Right atrium auricular region (tissue), 2 donors: ENCODE measurements at regions not wholly inside any gene's neighbourhood (a gene's known extent, or its start where the extent isn't known, plus 50 kb on each side); places are given as distances from the start of the nearest gene placed in this dataset.

ENCODE experiments used
- DNase-seq: peaks from one replicate; pipeline ENCODE4 v3.0.0-alpha.2; 2019; ENCODE audit warnings: low spot score
- H3K27ac ChIP-seq, 2 donors: fragments of 200-600 bp; sonication (generic); 1 replicate in 1 of 2; 2 replicates in 1 of 2; pipeline ENCODE4 v1.5.1; 2016 to 2019
- H3K27me3 ChIP-seq, 2 donors: fragments of 200-600 bp; sonication (generic); one replicate each; pipeline versions ENCODE4 v1.5.1 to v1.6.0; 2017 to 2019
- H3K36me3 ChIP-seq: fragments of 200-600 bp; sonication (generic); one replicate; pipeline ENCODE4 v1.5.1; 2016
- H3K4me1 ChIP-seq, 2 donors: fragments of 200-600 bp; sonication (generic); one replicate each; pipeline versions ENCODE4 v1.5.1 to v1.6.0; 2017 to 2019
- H3K4me3 ChIP-seq, 2 donors: fragments of 200-600 bp; sonication (generic); 1 replicate in 1 of 2; 2 replicates in 1 of 2; pipeline ENCODE4 v1.5.1; 2017 to 2019; ENCODE audit warnings: mild to moderate bottlenecking in 1 of 2, moderate library complexity in 1 of 2
- H3K9me3 ChIP-seq, 2 donors: fragments of 200-600 bp; sonication (generic); one replicate each; pipeline ENCODE4 v1.5.1; 2019
- CTCF ChIP-seq, 2 donors: fragments of 200-600 bp; sonication (generic); IDR thresholded peaks; one replicate each; pipeline ENCODE4 v1.5.1; 2019; ENCODE audit warnings: antibody characterized with exemption in 2 of 2

GRCh38 chr4:159428293-159428692, 325.4 kb downstream of the RAPGEF2 start:
- Histone ChIP-seq H3K4me1 (peaks cover 0 to 12% of the 10 kb centered on the region in 2 donors), H3K9me3 (no peaks in the 10 kb centered on the region), H3K36me3 (no peaks in the 10 kb centered on the region), H3K27me3 (no peaks in the 10 kb centered on the region), H3K4me3 (no peak overlapping the region), H3K27ac (no peak overlapping the region)
- no peak for DNase-seq
- no peak for TF ChIP-seq CTCF (IDR thresholded peaks at IDR 0.05)

GRCh38 chr4:159428975-159429692, 326.3 kb downstream of the RAPGEF2 start:
- Histone ChIP-seq H3K27ac (no peak overlapping the region), H3K4me3 (peak overlapping the region in 1 of 2 donors; percentile 17)

GRCh38 chr4:159429693-159430035, 326.8 kb downstream of the RAPGEF2 start:
- Histone ChIP-seq H3K4me1 (peaks cover 0 to 12% of the 10 kb centered on the region in 2 donors), H3K27ac (no peak overlapping the region), H3K4me3 (no peak overlapping the region)

More at GRCh38 chr4:159428975-159429692, 326.3 kb downstream of the RAPGEF2 start:
- no peak for DNase-seq
- Histone ChIP-seq H3K27me3 (no peaks in the 10 kb centered on the region), H3K4me1 (peaks cover 0 to 12% of the 10 kb centered on the region in 2 donors), H3K9me3 (no peaks in the 10 kb centered on the region), H3K36me3 (no peaks in the 10 kb centered on the region)
- no peak for TF ChIP-seq CTCF (IDR thresholded peaks at IDR 0.05)

GRCh38 chr4:159430896-159431295, 328.0 kb downstream of the RAPGEF2 start:
- Histone ChIP-seq H3K36me3 (no peaks in the 10 kb centered on the region), H3K27ac (no peak overlapping the region), H3K27me3 (no peaks in the 10 kb centered on the region), H3K9me3 (no peaks in the 10 kb centered on the region), H3K4me3 (no peak overlapping the region), H3K4me1 (peaks cover 0 to 12% of the 10 kb centered on the region in 2 donors)
- TF ChIP-seq CTCF (IDR thresholded peaks at IDR 0.05) = no peak
- no peak for DNase-seq

More at GRCh38 chr4:159429693-159430035, 326.8 kb downstream of the RAPGEF2 start:
- no peak for TF ChIP-seq CTCF (IDR thresholded peaks at IDR 0.05)
- Histone ChIP-seq H3K36me3 (no peaks in the 10 kb centered on the region), H3K9me3 (no peaks in the 10 kb centered on the region), H3K27me3 (no peaks in the 10 kb centered on the region)
- no peak for DNase-seq

GRCh38 chr4:159432436-159432835, 329.6 kb downstream of the RAPGEF2 start:
- Histone ChIP-seq H3K36me3 (no peaks in the 10 kb centered on the region), H3K27me3 (no peaks in the 10 kb centered on the region), H3K9me3 (no peaks in the 10 kb centered on the region), H3K4me1 (peaks cover 0 to 12% of the 10 kb centered on the region in 2 donors), H3K4me3 (no peak overlapping the region), H3K27ac (no peak overlapping the region)
- DNase-seq = no peak
- TF ChIP-seq CTCF (IDR thresholded peaks at IDR 0.05) = no peak

- Histone ChIP-seq H3K9me3 (no peaks in the 10 kb centered on the region), H3K4me1 (peaks cover 0 to 12% of the 10 kb centered on the region in 2 donors), H3K27me3 (no peaks in the 10 kb centered on the region), H3K36me3 (no peaks in the 10 kb centered on the region), H3K4me3 (no peak overlapping the region), H3K27ac (no peak overlapping the region)
- TF ChIP-seq CTCF (IDR thresholded peaks at IDR 0.05) = no peak
- no peak for DNase-seq
Measured at GRCh38 chr4:159433337-159433736, 330.5 kb downstream of the RAPGEF2 start.
